HCT116 (cell line): ENCODE measurements at regions not wholly inside any gene's neighbourhood (a gene's known extent, or its start where the extent isn't known, plus 50 kb on each side); places are given as distances from the start of the nearest gene placed in this dataset.

Experiments used
- ATAC-seq: fragments of 200-7000 bp; cut with Tn5 transposase; 2 replicates; pipeline ENCODE4 v1.9.1; 2020; ENCODE audit warnings: mild to moderate bottlenecking, moderate library complexity
- BruUV-seq: library from RNA; stranded (reverse); fragments of 400-500 nt; replicated peaks from 2 replicates; lab custom pipeline; 2021; lab: Mats Ljungman, UMichigan
- CTCF ChIA-PET: fragments of 300-600 bp; sonication (Branson Sonifier 250); formaldehyde crosslinking; loops from one replicate; lab custom pipeline; 2021; ENCODE audit warnings: antibody characterized with exemption; lab: Charles Lee
- POLR2A ChIA-PET: fragments of 300-600, 350-600 bp; sonication (Branson Sonifier 250); formaldehyde crosslinking; loops from one replicate; lab custom pipeline; 2021; ENCODE audit warnings: antibody characterized with exemption; lab: Charles Lee
- RAD21 ChIA-PET, 2 experiments: fragments of 300-600 bp; sonication (Branson Sonifier 250); formaldehyde crosslinking; loops; one replicate each; lab custom pipeline; 2023; ENCODE audit warnings: low total read pairs in 2 of 2; ENCODE audit not compliant: uncharacterized antibody in 2 of 2, unreplicated experiment in 2 of 2, low non-redundant PET in 1 of 2; lab: Charles Lee
- DNase-seq: peaks from one replicate; pipeline ENCODE4 v3.0.0-alpha.2; 2010; ENCODE audit warnings: low read depth, low spot score
- H2AFZ ChIP-seq: fragments of 200-600 bp; shearing (Covaris generic), sonication (generic); 2 replicates; pipeline ENCODE4 v1.6.1; 2017; ENCODE audit warnings: low read depth, mixed run types, mixed read lengths, antibody characterized with exemption, low read length; ENCODE audit not compliant: poor library complexity, severe bottlenecking
- H3K27ac ChIP-seq: 2 replicates; pipeline ENCODE4 v1.5.1; 2012; ENCODE audit warnings: low read depth, low read length
- H3K27me3 ChIP-seq: fragments of 200-600 bp; sonication (generic); 2 replicates; pipeline ENCODE4 v1.6.1; 2016; ENCODE audit warnings: mixed run types, low read length, mixed read lengths; ENCODE audit not compliant: insufficient read depth
- H3K36me3 ChIP-seq, 2 experiments: fragments of 200-500 bp in 1 of 2; fragments of 200-600 bp in 1 of 2; sonication (Bioruptor generic) in 1 of 2; sonication (generic) in 1 of 2; 2 replicates each; pipeline versions ENCODE4 v1.5.1 to v1.6.1; 2014 to 2016; ENCODE audit warnings: low read length in 2 of 2, inconsistent platforms in 1 of 2, mixed read lengths in 1 of 2, mixed run types in 1 of 2; ENCODE audit not compliant: insufficient read depth in 2 of 2, control insufficient read depth in 1 of 2
- H3K4me1 ChIP-seq, 2 experiments: fragments of 200-600 bp in 1 of 2; sonication (generic) in 1 of 2; 2 replicates each; pipeline versions ENCODE4 v1.5.1 to v1.6.1; 2012 to 2017; ENCODE audit warnings: low read length in 2 of 2, inconsistent platforms in 1 of 2, mild to moderate bottlenecking in 1 of 2, mixed read lengths in 1 of 2, mixed run types in 1 of 2, moderate library complexity in 1 of 2; ENCODE audit not compliant: insufficient read depth in 2 of 2, control insufficient read depth in 1 of 2
- H3K4me2 ChIP-seq: fragments of 200-600 bp; sonication (generic); 2 replicates; pipeline ENCODE4 v1.6.1; 2017; ENCODE audit warnings: mixed run types, low read length, mixed read lengths
- H3K4me3 ChIP-seq, 2 experiments: fragments of 200-600 bp in 1 of 2; sonication (generic) in 1 of 2; replicated peaks in 1 of 2; 2 replicates each; pipeline ENCODE4 v1.5.1; 2011 to 2016; ENCODE audit warnings: low read length in 2 of 2, control low read depth in 1 of 2, low read depth in 1 of 2, mild to moderate bottlenecking in 1 of 2, mixed read lengths in 1 of 2, mixed run types in 1 of 2
- H3K79me2 ChIP-seq: fragments of 200-600 bp; sonication (generic); 2 replicates; pipeline ENCODE4 v1.6.1; 2017; ENCODE audit warnings: mild to moderate bottlenecking, mixed run types, low read length, moderate library complexity, mixed read lengths; ENCODE audit not compliant: insufficient read depth
- H3K9ac ChIP-seq: fragments of 200-600 bp; sonication (generic); 2 replicates; pipeline ENCODE4 v1.6.1; 2016; ENCODE audit warnings: low read length, mixed read lengths
- H3K9me2 ChIP-seq: fragments of 200-600 bp; sonication (generic), shearing (Covaris generic); 2 replicates; pipeline ENCODE4 v1.6.1; 2017; ENCODE audit warnings: mixed run types, mild to moderate bottlenecking, moderate library complexity; ENCODE audit not compliant: insufficient read depth
- H3K9me3 ChIP-seq, 2 experiments: fragments of 200-500 bp in 1 of 2; fragments of 200-600 bp in 1 of 2; sonication (Bioruptor generic) in 1 of 2; sonication (generic) in 1 of 2; 2 replicates each; pipeline ENCODE4 v1.6.1; 2014 to 2017; ENCODE audit warnings: low read length in 2 of 2, mixed read lengths in 2 of 2, inconsistent platforms in 1 of 2, low read depth in 1 of 2, mild to moderate bottlenecking in 1 of 2, mixed run types in 1 of 2, moderate library complexity in 1 of 2; ENCODE audit not compliant: control insufficient read depth in 1 of 2, insufficient read depth in 1 of 2
- H4K20me1 ChIP-seq: fragments of 200-600 bp; sonication (generic), shearing (Covaris generic); 2 replicates; pipeline ENCODE4 v1.6.1; 2017; ENCODE audit warnings: mixed run types, mild to moderate bottlenecking, moderate library complexity; ENCODE audit not compliant: insufficient read depth
- ATF3 ChIP-seq: IDR thresholded peaks from 2 replicates; pipeline ENCODE4 v1.6.1; 2012
- CBX3 ChIP-seq: IDR thresholded peaks from 2 replicates; pipeline ENCODE4 v1.6.1; 2012; ENCODE audit warnings: low read depth
- CEBPB ChIP-seq: IDR thresholded peaks from 2 replicates; pipeline ENCODE4 v1.6.1; 2012; ENCODE audit warnings: low read depth
- CTCF ChIP-seq, 3 experiments: fragments of 200-600 bp in 1 of 3; sonication (generic) in 1 of 3; IDR thresholded peaks in 2 of 3; conservative IDR thresholded peaks in 1 of 3; 2 replicates each; pipeline ENCODE4 v1.5.1; 2012 to 2017; ENCODE audit warnings: low read depth in 2 of 3, low read length in 2 of 3, antibody characterized with exemption in 1 of 3, borderline replicate concordance in 1 of 3, control low read depth in 1 of 3, mild to moderate bottlenecking in 1 of 3, mixed read lengths in 1 of 3, mixed run types in 1 of 3, moderate library complexity in 1 of 3; ENCODE audit not compliant: insufficient read depth in 1 of 3
- EZH2 ChIP-seq: fragments of 200-600 bp; sonication (generic); IDR thresholded peaks from 2 replicates; pipeline ENCODE4 v1.6.1; 2017; ENCODE audit warnings: antibody characterized with exemption, mixed run types
- FOSL1 ChIP-seq: IDR thresholded peaks from 2 replicates; pipeline ENCODE4 v1.6.1; 2012; ENCODE audit warnings: low read depth
- POLR2AphosphoS5 ChIP-seq: IDR thresholded peaks from 2 replicates; pipeline ENCODE4 v1.6.1; 2011; ENCODE audit warnings: mild to moderate bottlenecking, low read depth, low read length, moderate library complexity
- SIN3A ChIP-seq: IDR thresholded peaks from 2 replicates; pipeline ENCODE4 v1.6.1; 2012; ENCODE audit warnings: low read depth
- TCF7L2 ChIP-seq: IDR thresholded peaks from 2 replicates; pipeline ENCODE4 v1.7.0; 2011; ENCODE audit warnings: borderline replicate concordance, inconsistent platforms; ENCODE audit not compliant: insufficient read depth, insufficient read length; ENCODE audit errors: extremely low read depth
- intact Hi-C: fragments of 100-400 bp; cut with micrococcal nuclease; formaldehyde crosslinking; loops from 2 replicates; pipeline ENCODE4 v1.10.0; 2022

GRCh38 chr2:129585760-129586159, 393.7 kb upstream of the RAB6C start:
- H3K4me1 ChIP-seq: no peaks in the 10 kb centered on the region
- intact Hi-C loops: no loop called here
- H4K20me1 ChIP-seq: no peaks in the 10 kb centered on the region
- H3K4me3 ChIP-seq: no peak overlapping the region
- H3K9ac ChIP-seq: no peak overlapping the region
- no peaks in the 10 kb centered on the region for H3K36me3 ChIP-seq
- H3K79me2 ChIP-seq: no peaks in the 10 kb centered on the region
- peaks cover 3% of the 10 kb centered on the region for H3K27me3 ChIP-seq
- no peak overlapping the region for H3K27ac ChIP-seq
- RAD21 ChIA-PET: no interaction called here
- POLR2A ChIA-PET: no interaction called here
- no peak for ATAC-seq
- TF ChIP-seq SIN3A (no peak), FOSL1 (no peak), CTCF (IDR thresholded peaks at IDR 0.05 in 2 of 3, conservative IDR thresholded peaks at IDR 0.05 in 1 of 3; ENCODE audit: borderline replicate concordance in 1 of 3, insufficient read depth in 1 of 3, low read depth in 2 of 3, low read length in 2 of 3) (no peak), CEBPB (no peak), EZH2 (no peak), POLR2AphosphoS5 (no peak), TCF7L2 (no peak)
- TF ChIP-seq, all 23 proteins: peak for 0
- no peak for DNase-seq
- Histone ChIP-seq H3K9me3 (no peaks in the 10 kb centered on the region), H3K9me2 (no peaks in the 10 kb centered on the region), H2AFZ (no peak overlapping the region), H3K4me2 (no peak overlapping the region)
- BruUV-seq: no TSS peak
- CTCF ChIA-PET: no interaction called here

GRCh38 chr2:129587426-129588064, 391.9 kb upstream of the RAB6C start:
- ChIA-PET POLR2A (no interaction called here), RAD21 (no interaction called here), CTCF (no interaction called here)
- H3K4me3 ChIP-seq: no peak overlapping the region
- no peaks in the 10 kb centered on the region for H4K20me1 ChIP-seq
- H3K79me2 ChIP-seq: no peaks in the 10 kb centered on the region
- no peaks in the 10 kb centered on the region for H3K4me1 ChIP-seq
- H3K4me2 ChIP-seq: no peak overlapping the region
- no peak overlapping the region for H2AFZ ChIP-seq
- H3K9me2 ChIP-seq: no peaks in the 10 kb centered on the region
- no peak for TF ChIP-seq CEBPB
- TF ChIP-seq POLR2AphosphoS5: no peak
- TF ChIP-seq ATF3: no peak
- no peak for TF ChIP-seq CBX3
- no peak for TF ChIP-seq SIN3A
- no peak for TF ChIP-seq TCF7L2
- TF ChIP-seq, all 23 proteins: peak for 0
- intact Hi-C loops: no loop called here
- BruUV-seq: no TSS peak
- Histone ChIP-seq H3K9ac (no peak overlapping the region), H3K9me3 (no peaks in the 10 kb centered on the region), H3K36me3 (no peaks in the 10 kb centered on the region), H3K27me3 (peaks cover 9% of the 10 kb centered on the region; the same call in 1 of the 2 replicates), H3K27ac (no peak overlapping the region)
- no peak for ATAC-seq
- DNase-seq: no peak
